SK-N-SH (cell line): ENCODE measurements at regions not wholly inside any gene's neighbourhood (a gene's known extent, or its start where the extent isn't known, plus 50 kb on each side); places are given as distances from the start of the nearest gene placed in this dataset.

Experiments
- CTCF ChIA-PET: fragments of 300-600, 350-600 bp; formaldehyde crosslinking; extraction: SDS; loops from one replicate; lab custom pipeline; 2021; lab: Yijun Ruan, JAX
- POLR2A ChIA-PET: fragments of 350-600 bp; sonication (Branson Sonifier 250); formaldehyde crosslinking; extraction: SDS; loops from one replicate; lab custom pipeline; 2020; ENCODE audit warnings: antibody characterized with exemption, inconsistent platforms; lab: Yijun Ruan, JAX
- DNase-seq: peaks from one replicate; pipeline ENCODE4 v3.0.0; 2012
- H2AFZ ChIP-seq: fragments of 200-600 bp; sonication (generic); 2 replicates; pipeline ENCODE4 v1.8.1; 2016; ENCODE audit warnings: antibody characterized with exemption, mild to moderate bottlenecking, low read depth
- H3F3A ChIP-seq: fragments of 200-600 bp; sonication (generic); replicated peaks from 2 replicates; pipeline ENCODE3; 2016; ENCODE audit warnings: antibody characterized with exemption, mild to moderate bottlenecking; ENCODE audit not compliant: insufficient read depth
- H3K27ac ChIP-seq, 2 experiments: fragments of 200-500 bp in 1 of 2; fragments of 200-600 bp in 1 of 2; sonication (Bioruptor generic) in 1 of 2; sonication (generic), shearing (Covaris generic) in 1 of 2; 2 replicates each; pipeline versions ENCODE4 v1.5.1 to v1.6.1; 2014 to 2016; ENCODE audit warnings: low read depth in 2 of 2, inconsistent platforms in 1 of 2, low read length in 1 of 2, mild to moderate bottlenecking in 1 of 2, mixed read lengths in 1 of 2
- H3K27me3 ChIP-seq: fragments of 200-600 bp; sonication (generic), shearing (Covaris generic); 2 replicates; pipeline ENCODE4 v1.6.1; 2016; ENCODE audit warnings: mixed run types; ENCODE audit not compliant: insufficient read depth
- H3K36me3 ChIP-seq, 2 experiments: fragments of 200-500 bp in 1 of 2; fragments of 200-600 bp in 1 of 2; sonication (Bioruptor generic) in 1 of 2; sonication (generic) in 1 of 2; replicated peaks in 1 of 2; 2 replicates each; pipeline versions ENCODE3 to v1.5.1; 2014 to 2016; ENCODE audit warnings: low read length in 1 of 2, mild to moderate bottlenecking in 1 of 2; ENCODE audit not compliant: insufficient read depth in 2 of 2, control insufficient read depth in 1 of 2
- H3K4me1 ChIP-seq, 2 experiments: fragments of 200-500 bp in 1 of 2; fragments of 200-600 bp in 1 of 2; sonication (Bioruptor generic) in 1 of 2; sonication (generic), shearing (Covaris generic) in 1 of 2; 2 replicates each; pipeline versions ENCODE4 v1.5.1 to v1.6.1; 2014 to 2016; ENCODE audit warnings: low read depth in 1 of 2, low read length in 1 of 2, mixed run types in 1 of 2; ENCODE audit not compliant: insufficient read depth in 2 of 2, control insufficient read depth in 1 of 2
- H3K4me2 ChIP-seq: fragments of 200-600 bp; sonication (generic), shearing (Covaris generic); 2 replicates; pipeline ENCODE4 v1.6.1; 2017; ENCODE audit warnings: mixed run types
- H3K4me3 ChIP-seq, 2 experiments: fragments of 200-500 bp in 1 of 2; fragments of 200-600 bp in 1 of 2; sonication (Bioruptor generic) in 1 of 2; sonication (generic), shearing (Covaris generic) in 1 of 2; 2 replicates each; pipeline versions ENCODE4 v1.5.1 to v1.8.1; 2014 to 2016; ENCODE audit warnings: low read depth in 2 of 2, inconsistent platforms in 1 of 2, low read length in 1 of 2, mild to moderate bottlenecking in 1 of 2, mixed read lengths in 1 of 2, moderate library complexity in 1 of 2
- H3K79me2 ChIP-seq: fragments of 200-600 bp; sonication (generic); 2 replicates; pipeline ENCODE4 v1.8.1; 2017; ENCODE audit warnings: mild to moderate bottlenecking; ENCODE audit not compliant: insufficient read depth
- H3K9ac ChIP-seq: fragments of 200-600 bp; sonication (generic); 2 replicates; pipeline ENCODE4 v1.6.1; 2017; ENCODE audit warnings: mixed run types
- H3K9me2 ChIP-seq: fragments of 200-600 bp; sonication (generic); 2 replicates; pipeline ENCODE4 v1.6.1; 2017; ENCODE audit warnings: mixed run types
- H3K9me3 ChIP-seq: fragments of 200-600 bp; sonication (generic); 2 replicates; pipeline ENCODE4 v1.6.1; 2017; ENCODE audit warnings: mixed run types, mild to moderate bottlenecking, moderate library complexity
- H4K20me1 ChIP-seq: fragments of 200-600 bp; sonication (generic); 2 replicates; pipeline ENCODE4 v1.6.1; 2017; ENCODE audit warnings: mild to moderate bottlenecking, mixed run types; ENCODE audit not compliant: insufficient read depth
- CHD2 ChIP-seq: fragments of 150-350 bp; IDR thresholded peaks from 2 replicates; pipeline ENCODE4 v1.6.1; 2018; ENCODE audit warnings: low read length; ENCODE audit not compliant: partially characterized antibody
- ELF1 ChIP-seq: IDR thresholded peaks from 2 replicates; pipeline ENCODE4 v1.4.0; 2012
- EP300 ChIP-seq, 2 experiments: IDR thresholded peaks; 2 replicates each; pipeline versions ENCODE4 v1.4.0 to v1.6.1; 2012; ENCODE audit warnings: borderline replicate concordance in 1 of 2, low read depth in 1 of 2, low read length in 1 of 2
- EZH2phosphoT487 ChIP-seq: fragments of 200-600 bp; sonication (generic); IDR thresholded peaks from 2 replicates; pipeline ENCODE4 v1.6.1; 2017; ENCODE audit warnings: low read depth, mixed run types, mild to moderate bottlenecking, antibody characterized with exemption, moderate library complexity, borderline replicate concordance
- GABPA ChIP-seq: IDR thresholded peaks from 2 replicates; pipeline ENCODE4 v1.4.0; 2012; ENCODE audit warnings: low read depth, mild to moderate bottlenecking
- GATA2 ChIP-seq: sonication (generic); formaldehyde crosslinking; IDR thresholded peaks from 2 replicates; pipeline ENCODE4 v1.5.0; 2020; ENCODE audit warnings: mild to moderate bottlenecking, missing genetic modification reagents
- IRF3 ChIP-seq: fragments of 150-350 bp; IDR thresholded peaks from 2 replicates; pipeline ENCODE4 v1.6.1; 2016; ENCODE audit warnings: mild to moderate bottlenecking, low read depth, low read length
- JUND ChIP-seq: IDR thresholded peaks from 2 replicates; pipeline ENCODE4 v1.4.0; 2012
- MAX ChIP-seq: IDR thresholded peaks from 2 replicates; pipeline ENCODE4 v1.4.0; 2012; ENCODE audit warnings: low read depth
- MXI1 ChIP-seq: IDR thresholded peaks from 2 replicates; pipeline ENCODE4 v1.6.1; 2012; ENCODE audit warnings: mild to moderate bottlenecking, low read depth, low read length, improper control_type of control experiment
- POLR2AphosphoS5 ChIP-seq: IDR thresholded peaks from 2 replicates; pipeline ENCODE4 v1.6.1; 2012; ENCODE audit warnings: low read depth, low read length
- RAD21 ChIP-seq: IDR thresholded peaks from 2 replicates; pipeline ENCODE4 v1.6.1; 2012; ENCODE audit warnings: mild to moderate bottlenecking, low read length
- RFX5 ChIP-seq: IDR thresholded peaks from 2 replicates; pipeline ENCODE4 v1.6.1; 2012; ENCODE audit warnings: mild to moderate bottlenecking, improper control_type of control experiment, low read length
- RXRA ChIP-seq: IDR thresholded peaks from 2 replicates; pipeline ENCODE4 v1.4.0; 2012; ENCODE audit warnings: low read depth, mild to moderate bottlenecking, borderline replicate concordance
- TCF12 ChIP-seq: IDR thresholded peaks from 2 replicates; pipeline ENCODE4 v1.4.0; 2012
- USF1 ChIP-seq: IDR thresholded peaks from 2 replicates; pipeline ENCODE4 v1.4.0; 2012; ENCODE audit warnings: low read depth, borderline replicate concordance
- USF2 ChIP-seq: fragments of 150-350 bp; IDR thresholded peaks from 2 replicates; pipeline ENCODE4 v1.6.1; 2017; ENCODE audit warnings: antibody characterized with exemption, low read length, low read depth, borderline replicate concordance
- YY1 ChIP-seq: IDR thresholded peaks from 2 replicates; pipeline ENCODE4 v1.4.0; 2012; ENCODE audit warnings: low read depth, mild to moderate bottlenecking
- ZBTB33 ChIP-seq: IDR thresholded peaks from 2 replicates; pipeline ENCODE4 v1.4.0; 2012; ENCODE audit warnings: low read depth, borderline replicate concordance
- WGBS: methylation state at CpG from one replicate; pipeline ENCODE4 v1.1.6; 2017; ENCODE audit warnings: low lambda C conversion rate; 5-methylcytosine and 5-hydroxymethylcytosine counted together

- WGBS: 15% methylated on average over 1 of the region's 1 CpG
- ChIA-PET CTCF (no interaction called here), POLR2A (no interaction called here)
- no peak overlapping the region for H3K4me3 ChIP-seq
- H3K27me3 ChIP-seq: no peaks in the 10 kb centered on the region
- H3K4me2 ChIP-seq: no peak overlapping the region
- H3K9me2 ChIP-seq: no peaks in the 10 kb centered on the region
- H3K4me1 ChIP-seq: no peaks in the 10 kb centered on the region
- H4K20me1 ChIP-seq: no peaks in the 10 kb centered on the region
- H3F3A ChIP-seq: no peaks in the 10 kb centered on the region
- H3K79me2 ChIP-seq: no peaks in the 10 kb centered on the region
- H3K9ac ChIP-seq: no peak overlapping the region
- no peaks in the 10 kb centered on the region for H3K36me3 ChIP-seq
- no peak overlapping the region for H2AFZ ChIP-seq
- H3K27ac ChIP-seq: no peak overlapping the region
- no peak for DNase-seq
- no peaks in the 10 kb centered on the region for H3K9me3 ChIP-seq
- TF ChIP-seq EZH2phosphoT487 (no peak), GATA2 (CRISPR knock-in tag) (no peak), MAX (no peak), TCF12 (no peak), RFX5 (no peak), USF2 (no peak), JUND (no peak), EP300 (IDR thresholded peaks at IDR 0.05; ENCODE audit: borderline replicate concordance in 1 of 2, low read depth in 1 of 2, low read length in 1 of 2) (no peak)
Observed at GRCh38 chr5:144958002-144958401, 787.3 kb downstream of the KCTD16 start.

- POLR2A ChIA-PET: no interaction called here
- Histone ChIP-seq H3F3A (no peaks in the 10 kb centered on the region), H3K4me1 (no peaks in the 10 kb centered on the region), H3K4me3 (no peak overlapping the region), H3K79me2 (no peaks in the 10 kb centered on the region), H3K9me2 (no peaks in the 10 kb centered on the region), H3K4me2 (no peak overlapping the region), H3K27me3 (no peaks in the 10 kb centered on the region), H4K20me1 (no peaks in the 10 kb centered on the region), H3K9ac (no peak overlapping the region), H3K27ac (no peak overlapping the region), H3K36me3 (no peaks in the 10 kb centered on the region), H3K9me3 (no peaks in the 10 kb centered on the region), H2AFZ (no peak overlapping the region)
- TF ChIP-seq YY1 (no peak), USF2 (no peak), EP300 (IDR thresholded peaks at IDR 0.05; ENCODE audit: borderline replicate concordance in 1 of 2, low read depth in 1 of 2, low read length in 1 of 2) (no peak), ZBTB33 (no peak), RXRA (no peak), ELF1 (no peak), RAD21 (no peak), POLR2AphosphoS5 (no peak), IRF3 (no peak), USF1 (no peak), EZH2phosphoT487 (no peak), MXI1 (no peak), GABPA (no peak), CHD2 (no peak)
- CTCF ChIA-PET: no interaction called here
- WGBS: 11% methylated on average over 2 of the region's 2 CpGs
- no peak for DNase-seq
Observed at GRCh38 chr5:144950996-144951395, 780.3 kb downstream of the KCTD16 start.
